Spleen (tissue), 7 donors: ENCODE measurements at regions not wholly inside any gene's neighbourhood (a gene's known extent, or its start where the extent isn't known, plus 50 kb on each side); places are given as distances from the start of the nearest gene placed in this dataset.

Source experiments
- CTCF ChIP-seq, 11 experiments: fragments of 200-600 bp in 7 of 11; fragments of 450-650 bp in 4 of 11; sonication (generic) in 4 of 11; IDR thresholded peaks in 8 of 11; conservative IDR thresholded peaks in 3 of 11; 1 replicate in 7 of 11; 2 replicates in 4 of 11; pipeline versions ENCODE4 v1.4.0 to v1.8.0; 2016 to 2021; ENCODE audit warnings: antibody characterized with exemption in 11 of 11, inconsistent platforms in 4 of 11, mild to moderate bottlenecking in 1 of 11
- POLR2A ChIP-seq, 3 donors: fragments of 450-650 bp; IDR thresholded peaks; one replicate each; pipeline ENCODE4 v1.5.1; 2017; ENCODE audit warnings: antibody characterized with exemption in 3 of 3, mild to moderate bottlenecking in 1 of 3
- donor health status: DM: no; HTN: no; CAD: no; lungs with moderate emphysema.
- donor health status: DM: no; HTN: no; CAD: no.
- donor health status: DM: no; HTN: no; CAD: no.

- no peak for TF ChIP-seq POLR2A (IDR thresholded peaks at IDR 0.05)
- TF ChIP-seq CTCF (IDR thresholded peaks at IDR 0.05 in 8 of 11, conservative IDR thresholded peaks at IDR 0.05 in 3 of 11) = no peak
Observed at GRCh38 chr13:87123987-87124784, 547.0 kb upstream of the SLITRK5 start.
